LNCaP clone FGC (cell line): ENCODE measurements at regions not wholly inside any gene's neighbourhood (a gene's known extent, or its start where the extent isn't known, plus 50 kb on each side); places are given as distances from the start of the nearest gene placed in this dataset.

ENCODE experiments used
- DNase-seq: peaks from one replicate; pipeline ENCODE4 v3.0.0-alpha.2; 2011; ENCODE audit warnings: low read depth
- H3K4me3 ChIP-seq: 2 replicates; pipeline ENCODE4 v1.5.1; 2011; ENCODE audit warnings: mild to moderate bottlenecking, low read depth, low read length, control low read depth
- TF ChIP-seq, protein P1 (sequence below): IDR thresholded peaks from 2 replicates; pipeline ENCODE4 v1.5.1; 2012; ENCODE audit warnings: mild to moderate bottlenecking; ENCODE audit not compliant: control insufficient read depth, insufficient read depth; ENCODE audit errors: extremely low read depth

DNA sequence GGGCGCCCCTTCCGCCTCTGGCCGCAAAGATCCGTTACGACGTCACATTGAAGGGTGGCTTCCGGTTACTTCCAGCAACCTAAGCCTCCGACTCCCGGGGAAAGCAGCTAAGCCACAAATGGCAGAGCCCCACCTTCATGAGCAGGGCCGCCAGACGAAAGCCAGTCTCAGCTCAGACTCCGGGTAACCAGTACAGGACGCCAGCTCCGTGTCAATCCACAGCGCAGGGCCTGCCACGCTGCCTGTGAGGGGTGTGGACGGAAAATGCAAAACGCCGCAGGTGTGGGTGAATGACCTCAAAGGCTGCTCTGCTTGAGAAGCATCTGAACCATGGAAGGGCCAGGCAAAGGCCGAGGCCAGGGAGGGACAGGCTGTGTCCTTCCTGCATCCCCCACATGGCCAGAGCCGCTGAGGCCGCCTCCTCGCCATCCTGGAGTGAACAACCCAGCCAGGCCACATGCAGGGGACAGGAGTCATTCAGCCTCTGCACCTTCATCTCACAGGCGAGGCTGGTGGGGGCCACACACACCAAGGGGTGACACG is 53.5 kb upstream of the PPP2R2D start:
- no peak overlapping the region for H3K4me3 ChIP-seq
- TF ChIP-seq, protein P1, sequence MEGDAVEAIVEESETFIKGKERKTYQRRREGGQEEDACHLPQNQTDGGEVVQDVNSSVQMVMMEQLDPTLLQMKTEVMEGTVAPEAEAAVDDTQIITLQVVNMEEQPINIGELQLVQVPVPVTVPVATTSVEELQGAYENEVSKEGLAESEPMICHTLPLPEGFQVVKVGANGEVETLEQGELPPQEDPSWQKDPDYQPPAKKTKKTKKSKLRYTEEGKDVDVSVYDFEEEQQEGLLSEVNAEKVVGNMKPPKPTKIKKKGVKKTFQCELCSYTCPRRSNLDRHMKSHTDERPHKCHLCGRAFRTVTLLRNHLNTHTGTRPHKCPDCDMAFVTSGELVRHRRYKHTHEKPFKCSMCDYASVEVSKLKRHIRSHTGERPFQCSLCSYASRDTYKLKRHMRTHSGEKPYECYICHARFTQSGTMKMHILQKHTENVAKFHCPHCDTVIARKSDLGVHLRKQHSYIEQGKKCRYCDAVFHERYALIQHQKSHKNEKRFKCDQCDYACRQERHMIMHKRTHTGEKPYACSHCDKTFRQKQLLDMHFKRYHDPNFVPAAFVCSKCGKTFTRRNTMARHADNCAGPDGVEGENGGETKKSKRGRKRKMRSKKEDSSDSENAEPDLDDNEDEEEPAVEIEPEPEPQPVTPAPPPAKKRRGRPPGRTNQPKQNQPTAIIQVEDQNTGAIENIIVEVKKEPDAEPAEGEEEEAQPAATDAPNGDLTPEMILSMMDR, result no peak
- no peak for DNase-seq

DNA sequence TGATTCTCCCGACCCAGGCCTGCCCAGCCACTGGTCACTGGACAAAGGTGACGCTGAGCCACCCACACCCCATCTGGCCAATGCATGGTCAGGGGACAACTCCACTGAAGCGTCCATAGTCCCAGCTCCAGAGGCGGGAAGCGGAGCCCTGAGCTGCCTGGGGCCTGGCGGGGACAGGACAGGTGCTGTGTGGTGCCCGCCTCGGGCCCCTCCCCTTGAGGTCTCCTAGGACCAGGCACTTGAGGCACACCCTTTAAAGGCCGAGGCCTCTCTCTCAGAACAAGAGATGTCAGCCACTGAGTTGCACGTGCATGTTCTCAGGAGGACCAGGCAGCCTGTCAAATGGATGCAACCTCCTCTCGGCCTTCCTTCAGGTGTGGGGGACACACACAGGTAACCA is 52.5 kb upstream of the PPP2R2D start:
- DNase-seq, result no peak
- TF ChIP-seq, protein P1, result no peak
- no peak overlapping the region for H3K4me3 ChIP-seq

- TF ChIP-seq, protein P1, result no peak
- no peak overlapping the region for H3K4me3 ChIP-seq
- DNase-seq, result no peak
Measured at GRCh38 chr10:131848741-131849590, 51.8 kb upstream of the PPP2R2D start.

DNA sequence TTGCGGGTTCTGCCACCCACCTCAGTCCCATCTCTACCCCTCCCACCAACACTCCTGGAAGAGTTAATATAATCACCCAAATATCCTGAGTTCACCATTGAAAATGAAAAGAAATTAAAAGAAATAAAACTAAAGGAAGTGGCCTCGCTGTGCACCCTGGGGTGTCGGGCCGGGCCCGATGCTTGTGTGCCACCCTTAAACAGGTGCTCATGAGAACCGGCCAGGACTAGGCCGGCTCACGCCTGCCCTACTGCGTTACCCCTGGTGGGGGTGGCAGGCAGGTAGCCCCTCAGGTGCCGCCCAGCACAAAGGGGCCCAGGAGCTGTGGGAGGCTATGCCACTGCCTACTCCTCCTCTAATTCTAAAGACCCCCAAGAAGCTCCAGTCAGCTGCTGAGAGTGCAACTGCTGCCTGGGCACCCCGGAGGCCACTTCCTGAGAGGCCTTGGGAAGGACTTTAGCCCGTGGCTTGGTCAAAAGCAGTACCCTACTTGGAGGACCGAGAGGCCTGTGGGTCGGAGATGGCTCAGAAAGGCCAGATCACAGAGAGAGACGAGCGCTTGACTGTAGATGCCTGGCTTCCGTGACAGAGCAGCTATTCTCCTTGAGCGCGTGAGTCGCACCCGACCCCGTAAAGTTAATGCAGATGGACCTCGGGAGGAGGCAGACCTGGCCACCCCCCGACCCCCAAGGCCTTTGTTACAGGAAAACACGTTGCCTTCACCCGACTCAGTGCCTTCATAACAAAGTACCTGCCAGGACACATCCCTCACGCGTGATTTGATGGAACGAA is 51.0 kb upstream of the PPP2R2D start:
- TF ChIP-seq, protein P1, result no peak
- H3K4me3 ChIP-seq, result no peak overlapping the region
- no peak for DNase-seq

- H3K4me3 ChIP-seq, result no peak overlapping the region
- DNase-seq, result no peak
- TF ChIP-seq, protein P1, result no peak
Measured at GRCh38 chr10:131850383-131850870, 50.4 kb upstream of the PPP2R2D start.
